HEK293 (cell line): ENCODE measurements at regions not wholly inside any gene's neighbourhood (a gene's known extent, or its start where the extent isn't known, plus 50 kb on each side); places are given as distances from the start of the nearest gene placed in this dataset.
A peak's percentile ranks its signal among the peaks of the same experiment; 100 is the strongest.

Source experiments
- CTCF ChIA-PET: fragments of 350-600 bp; formaldehyde crosslinking; extraction: SDS; loops from one replicate; lab custom pipeline; 2021; ENCODE audit warnings: antibody characterized with exemption; lab: Yijun Ruan, JAX
- POLR2A ChIA-PET: fragments of 300-600 bp; formaldehyde crosslinking; extraction: SDS; loops from one replicate; lab custom pipeline; 2020; ENCODE audit warnings: antibody characterized with exemption, inconsistent platforms; lab: Yijun Ruan, JAX
- H3K27ac ChIP-seq: fragments of 200-500 bp; sonication (Bioruptor generic); 2 replicates; pipeline ENCODE4 v1.5.1; 2014; ENCODE audit warnings: low read depth, low read length, control low read depth, inconsistent platforms; ENCODE audit errors: extremely low read depth
- H3K36me3 ChIP-seq, 2 experiments: fragments of 200-500 bp in 1 of 2; sonication (Bioruptor generic) in 1 of 2; 1 replicate in 1 of 2; 2 replicates in 1 of 2; pipeline ENCODE4 v1.5.1; 2014 to 2017; ENCODE audit warnings: inconsistent platforms in 2 of 2, low read length in 2 of 2; ENCODE audit not compliant: control insufficient read depth in 2 of 2, insufficient read depth in 1 of 2
- H3K4me1 ChIP-seq: fragments of 200-500 bp; sonication (Bioruptor generic); 2 replicates; pipeline ENCODE4 v1.5.1; 2014; ENCODE audit warnings: mild to moderate bottlenecking, low read length, inconsistent platforms; ENCODE audit not compliant: control insufficient read depth, insufficient read depth
- H3K4me3 ChIP-seq: 2 replicates; pipeline ENCODE4 v1.5.1; 2011; ENCODE audit warnings: low read depth, mild to moderate bottlenecking, control low read depth, low read length, moderate library complexity
- H3K9me3 ChIP-seq: fragments of 200-500 bp; sonication (Bioruptor generic); 2 replicates; pipeline ENCODE4 v1.5.1; 2014; ENCODE audit warnings: low read depth, low read length, inconsistent platforms; ENCODE audit not compliant: control insufficient read depth, insufficient read depth
- PATZ1 ChIP-seq: fragments of 450-650 bp; formaldehyde crosslinking; IDR thresholded peaks from 2 replicates; pipeline ENCODE4 v1.5.1; 2016; ENCODE audit warnings: missing biosample characterization, missing genetic modification characterization
- WT1 ChIP-seq: fragments of 450-650 bp; formaldehyde crosslinking; IDR thresholded peaks from 2 replicates; pipeline ENCODE4 v1.5.1; 2016; ENCODE audit warnings: missing biosample characterization, missing genetic modification characterization
- ZFP69B ChIP-seq: fragments of 450-650 bp; formaldehyde crosslinking; IDR thresholded peaks from 2 replicates; pipeline ENCODE4 v1.5.1; 2016; ENCODE audit warnings: missing biosample characterization, missing genetic modification characterization
- ZNF146 ChIP-seq: fragments of 450-650 bp; formaldehyde crosslinking; IDR thresholded peaks from 2 replicates; pipeline ENCODE4 v1.5.1; 2016; ENCODE audit warnings: missing biosample characterization, missing genetic modification characterization
- ZNF148 ChIP-seq: fragments of 450-650 bp; formaldehyde crosslinking; IDR thresholded peaks from 2 replicates; pipeline ENCODE4 v1.5.0; 2017; ENCODE audit warnings: missing biosample characterization, missing genetic modification characterization, borderline replicate concordance
- ZNF169 ChIP-seq: fragments of 450-650 bp; formaldehyde crosslinking; IDR thresholded peaks from 2 replicates; pipeline ENCODE4 v1.5.1; 2016; ENCODE audit warnings: missing biosample characterization, missing genetic modification characterization
- ZNF23 ChIP-seq: fragments of 450-650 bp; formaldehyde crosslinking; IDR thresholded peaks from 2 replicates; pipeline ENCODE4 v1.5.1; 2016; ENCODE audit warnings: missing biosample characterization, missing genetic modification characterization, borderline replicate concordance
- ZNF26 ChIP-seq: fragments of 450-650 bp; formaldehyde crosslinking; IDR thresholded peaks from 2 replicates; pipeline ENCODE4 v1.5.1; 2016; ENCODE audit warnings: missing biosample characterization, missing genetic modification characterization
- ZNF335 ChIP-seq: fragments of 450-650 bp; formaldehyde crosslinking; conservative IDR thresholded peaks from 2 replicates; pipeline ENCODE4 v1.5.1; 2016; ENCODE audit warnings: missing biosample characterization, missing genetic modification characterization
- ZNF398 ChIP-seq: fragments of 450-650 bp; formaldehyde crosslinking; IDR thresholded peaks from 2 replicates; pipeline ENCODE4 v1.5.1; 2017; ENCODE audit warnings: missing biosample characterization, missing genetic modification characterization
- ZNF501 ChIP-seq: fragments of 450-650 bp; formaldehyde crosslinking; IDR thresholded peaks from 2 replicates; pipeline ENCODE4 v1.5.1; 2016; ENCODE audit warnings: missing biosample characterization, missing genetic modification characterization
- ZNF530 ChIP-seq: fragments of 450-650 bp; formaldehyde crosslinking; IDR thresholded peaks from 2 replicates; pipeline ENCODE4 v1.5.1; 2016; ENCODE audit warnings: low read depth, missing biosample characterization, missing genetic modification characterization
- ZNF560 ChIP-seq: fragments of 450-650 bp; formaldehyde crosslinking; IDR thresholded peaks from 2 replicates; pipeline ENCODE4 v1.5.1; 2017; ENCODE audit warnings: missing biosample characterization, missing genetic modification characterization, borderline replicate concordance
- ZNF677 ChIP-seq: fragments of 450-650 bp; IDR thresholded peaks from 2 replicates; pipeline ENCODE4 v1.5.0; 2018; ENCODE audit warnings: missing biosample characterization, mild to moderate bottlenecking, missing genetic modification characterization, moderate library complexity
- ZNF704 ChIP-seq: fragments of 450-650 bp; formaldehyde crosslinking; IDR thresholded peaks from 2 replicates; pipeline ENCODE4 v1.5.1; 2016; ENCODE audit warnings: missing biosample characterization, missing genetic modification characterization

- TF ChIP-seq PATZ1 (tag by site-specific recombination) (no peak), ZNF704 (tag by site-specific recombination) (no peak), ZNF677 (tag by site-specific recombination) (no peak), ZNF335 (tag by site-specific recombination) (no peak), ZNF148 (tag by site-specific recombination) (no peak), ZNF23 (tag by site-specific recombination) (no peak)
Measured at GRCh38 chr5:2948875-2949274, 197.4 kb upstream of the IRX2 start (continued).

GRCh38 chr5:2946315-2946714 lies 194.8 kb upstream of the IRX2 start:
- no peak for TF ChIP-seq ZNF26 (tag by site-specific recombination)
- no peak for TF ChIP-seq ZNF398 (tag by site-specific recombination)
- TF ChIP-seq ZFP69B (tag by site-specific recombination) = no peak
- no peak for TF ChIP-seq ZNF530 (tag by site-specific recombination)
- TF ChIP-seq ZNF560 = no peak
- no peak for TF ChIP-seq WT1 (tag by site-specific recombination)
- ChIA-PET POLR2A (no interaction called here), CTCF (no interaction called here)
- Histone ChIP-seq H3K4me1 (no peaks in the 10 kb centered on the region), H3K4me3 (no peak overlapping the region), H3K36me3 (no peaks in the 10 kb centered on the region), H3K9me3 (no peaks in the 10 kb centered on the region), H3K27ac (no peak overlapping the region)

GRCh38 chr5:2936413-2936812 lies 184.9 kb upstream of the IRX2 start:
- no peak overlapping the region for H3K4me3 ChIP-seq
- no peak overlapping the region for H3K27ac ChIP-seq
- POLR2A ChIA-PET = no interaction called here
- CTCF ChIA-PET = no interaction called here
- no peaks in the 10 kb centered on the region for H3K4me1 ChIP-seq
- no peaks in the 10 kb centered on the region for H3K9me3 ChIP-seq
- no peaks in the 10 kb centered on the region for H3K36me3 ChIP-seq
- TF ChIP-seq ZNF501 = no peak
- TF ChIP-seq ZNF146 (tag by site-specific recombination) = peak; percentile 70; the same call in 1 of the 2 replicates
- TF ChIP-seq ZNF169 (tag by site-specific recombination) = no peak
